Motor neuron (in vitro differentiated cells): ENCODE measurements at regions not wholly inside any gene's neighbourhood (a gene's known extent, or its start where the extent isn't known, plus 50 kb on each side); places are given as distances from the start of the nearest gene placed in this dataset.
"Not testable (repeated sequence)": the region's sequence is repeated elsewhere in the genome, so short reads cannot be mapped to it uniquely, and the experiment has no call there.

Experiments used
- ATAC-seq, 8 experiments: fragments of 200-7000 bp; cut with Tn5 transposase; replicated peaks in 6 of 8; 2 replicates each; pipeline ENCODE4 v1.8.0; 2021; ENCODE audit warnings: mild to moderate bottlenecking in 8 of 8, moderate library complexity in 8 of 8
- H3K27ac ChIP-seq, 2 donors: fragments of 250-450 bp; sonication (Bioruptor Pico); 2 replicates each; pipeline ENCODE4 v1.9.0; 2021; ENCODE audit warnings: antibody characterized with exemption in 2 of 2, mild to moderate bottlenecking in 2 of 2, moderate library complexity in 1 of 2
- H3K4me1 ChIP-seq, 2 donors: fragments of 250-450 bp; sonication (Bioruptor Pico); replicated peaks in 1 of 2; 2 replicates each; pipeline ENCODE4 v1.6.1; 2021; ENCODE audit warnings: antibody characterized with exemption in 2 of 2, mild to moderate bottlenecking in 2 of 2, moderate library complexity in 1 of 2
- H3K4me3 ChIP-seq, 5 donors: fragments of 250-450 bp; sonication (Bioruptor Pico); 2 replicates each; pipeline ENCODE4 v1.9.0; 2021; ENCODE audit warnings: antibody characterized with exemption in 5 of 5, mild to moderate bottlenecking in 5 of 5, moderate library complexity in 4 of 5
- WGBS, 10 experiments: fragments of 450-650 bp; shearing (Covaris generic); methylation state at CpG; one replicate each; pipeline ENCODE4 v1.0.0; 2022; 5-methylcytosine and 5-hydroxymethylcytosine counted together
- in situ Hi-C, 9 experiments: fragments of 400-800 bp; cut with MboI; loops; one replicate each; pipeline ENCODE4 v1.15.0; 2021; ENCODE audit warnings: low sequenced_read_pairs in 9 of 9, low pct_unique_long_range_greater_than_20kb in 2 of 9; ENCODE audit not compliant: unreplicated experiment in 9 of 9

GRCh38 chr3:80754969-80755368 lies 987.2 kb upstream of the ROBO1 start:
- Histone ChIP-seq H3K27ac (no peak overlapping the region), H3K4me3 (no peak overlapping the region), H3K4me1 (no peaks in the 10 kb centered on the region)
- peak in 5 of 8 experiments; percentile 30 to 75 (median 63) for ATAC-seq
- 10 to 92% (median 67%) methylated on average over 1 to 8 of the region's 8 CpGs; no CpG with 5 or more reads in 2 of the 10 experiments for WGBS, 10 experiments
- in situ Hi-C loops, result no loop called here

DNA sequence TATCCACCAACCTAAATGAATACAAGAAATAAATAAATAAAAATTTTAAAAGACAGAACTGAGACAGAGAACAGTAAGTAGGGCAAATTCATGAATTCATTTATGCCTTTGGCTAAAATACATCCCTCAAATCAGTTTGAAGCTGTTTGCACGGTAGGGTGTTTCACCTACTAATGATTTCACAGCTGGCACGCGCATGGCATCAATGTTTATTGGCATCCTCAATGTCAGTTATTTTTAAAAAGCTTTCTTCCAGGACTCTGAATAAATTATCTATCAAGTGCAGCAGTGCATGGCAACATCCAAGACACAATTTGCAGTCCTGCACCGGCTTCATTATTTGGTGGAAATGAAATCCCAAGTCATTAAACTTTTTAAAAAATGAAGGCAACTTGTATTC lies 985.2 kb upstream of the ROBO1 start:
- H3K4me3 ChIP-seq, result no peak overlapping the region

GRCh38 chr3:80750637-80751036 lies 982.8 kb upstream of the ROBO1 start:
- no peak overlapping the region for H3K4me3 ChIP-seq
- in situ Hi-C loops, result no loop called here
- 26 to 90% (median 65%) methylated on average over 2 to 4 of the region's 4 CpGs; no CpG with 5 or more reads in 4 of the 10 experiments for WGBS, 10 experiments
- H3K4me1 ChIP-seq, result no peaks in the 10 kb centered on the region
- H3K27ac ChIP-seq, result no peak overlapping the region
- no peak for ATAC-seq

More for the DNA sequence above, 985.2 kb upstream of the ROBO1 start:
- ATAC-seq, result no peak
- in situ Hi-C loops, result no loop called here
- WGBS, 10 experiments, result 20 to 72% (median 59%) methylated on average over 1 to 4 of the region's 4 CpGs
- no peaks in the 10 kb centered on the region for H3K4me1 ChIP-seq
- H3K27ac ChIP-seq, result no peak overlapping the region

DNA sequence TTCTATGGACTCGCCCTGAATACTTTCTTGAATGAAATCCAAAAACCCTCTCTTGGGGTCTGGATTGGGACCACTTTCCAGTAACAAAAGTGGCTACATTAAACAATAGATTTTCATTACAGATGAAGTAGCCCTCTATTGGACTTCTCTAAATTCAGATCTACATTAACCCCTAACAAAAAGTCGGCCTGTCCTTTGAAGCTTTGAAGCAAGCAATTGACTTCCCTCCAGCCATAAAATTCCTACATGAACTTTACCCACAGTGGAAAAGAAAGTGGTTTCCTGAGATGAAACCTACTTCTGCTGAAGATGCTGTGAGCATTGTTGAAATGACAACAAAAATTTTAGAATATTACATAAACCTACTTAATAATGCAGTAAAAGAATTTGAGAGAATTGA lies 967.1 kb upstream of the ROBO1 start:
- in situ Hi-C loops, result no loop called here
- peaks cover 0 to 5% of the 10 kb centered on the region in 2 donors for H3K4me1 ChIP-seq
- WGBS, 10 experiments, result 0 to 100% (median 66%) methylated on average over 1 to 2 of the region's 2 CpGs; no CpG with 5 or more reads in 2 of the 10 experiments
- no peak for ATAC-seq
- H3K4me3 ChIP-seq, result no peak overlapping the region
- no peak overlapping the region for H3K27ac ChIP-seq

DNA sequence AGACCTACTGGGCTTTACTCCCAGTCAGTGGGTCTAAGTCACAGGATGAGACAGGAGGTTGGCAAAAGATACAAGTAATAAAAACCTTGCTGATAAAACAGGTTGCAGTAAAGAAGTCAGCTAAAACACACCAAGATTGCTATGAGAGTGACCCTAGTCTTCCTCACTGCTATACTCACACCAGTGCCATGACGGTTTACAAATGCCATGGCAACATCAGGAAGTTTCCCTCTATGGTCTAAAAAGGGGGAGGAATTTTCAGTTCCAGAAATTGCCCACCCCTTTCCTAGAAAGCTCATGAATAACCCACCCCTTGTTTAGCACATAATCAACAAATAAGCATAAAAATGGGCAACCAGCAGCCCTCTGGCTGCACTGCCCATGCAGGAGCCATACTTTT lies 966.7 kb upstream of the ROBO1 start:
- H3K4me3 ChIP-seq, result no peak overlapping the region
- in situ Hi-C loops, result no loop called here
- peak in 1 of 8 experiments; percentile 32 for ATAC-seq
- no peak overlapping the region for H3K27ac ChIP-seq
- 17 to 71% (median 63%) methylated on average over 1 of the region's 1 CpG; no CpG with 5 or more reads in 6 of the 10 experiments for WGBS, 10 experiments
- H3K4me1 ChIP-seq, result peaks cover 0 to 5% of the 10 kb centered on the region in 2 donors

DNA sequence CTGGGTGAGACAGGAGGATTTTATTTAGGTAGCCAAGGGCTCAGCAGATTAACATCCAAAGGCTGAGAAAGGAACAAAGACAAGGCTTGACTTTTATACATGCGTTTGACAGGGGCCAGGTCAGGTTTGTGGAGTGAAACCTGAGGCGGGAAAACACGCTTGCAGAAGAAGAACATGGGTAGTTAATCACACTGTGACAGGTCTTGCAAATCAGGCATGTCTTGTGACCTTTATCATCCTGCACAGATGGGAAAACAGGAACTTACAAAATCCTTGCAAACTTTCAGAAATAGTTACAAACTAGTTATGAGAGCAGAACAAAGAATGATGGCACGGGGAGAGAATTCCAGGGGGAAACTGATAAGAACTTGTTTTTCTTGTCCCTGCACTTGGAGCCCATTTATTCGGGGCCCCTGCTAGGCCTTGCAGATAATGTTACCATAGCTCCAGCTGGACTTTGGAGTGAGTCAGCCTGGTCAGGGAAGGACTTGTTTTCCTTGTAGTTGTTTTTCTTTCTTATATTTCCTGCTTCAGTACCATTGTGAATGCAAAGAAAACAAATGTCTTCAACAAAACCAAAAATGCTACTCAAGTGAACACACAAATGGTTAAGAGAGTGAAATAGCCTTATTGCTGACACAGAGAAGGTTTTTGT lies 965.9 kb upstream of the ROBO1 start:
- H3K4me1 ChIP-seq, result peaks cover 0 to 5% of the 10 kb centered on the region in 2 donors
- in situ Hi-C loops, result no loop called here
- ATAC-seq, result no peak
- 0 to 94% (median 76%) methylated on average over 1 to 5 of the region's 5 CpGs; no CpG with 5 or more reads in 1 of the 10 experiments for WGBS, 10 experiments
- no peak overlapping the region for H3K4me3 ChIP-seq
- H3K27ac ChIP-seq, result no peak overlapping the region

- H3K27ac ChIP-seq, H3K4me1 ChIP-seq, ATAC-seq, in situ Hi-C loops, H3K4me3 ChIP-seq: not testable (repeated sequence)
- 0 to 100% (median 86%) methylated on average over 1 to 3 of the region's 3 CpGs; no CpG with 5 or more reads in 1 of the 10 experiments for WGBS, 10 experiments
These were observed 959.8 kb upstream of the ROBO1 start for GRCh38 chr3:80727561-80727960.

DNA sequence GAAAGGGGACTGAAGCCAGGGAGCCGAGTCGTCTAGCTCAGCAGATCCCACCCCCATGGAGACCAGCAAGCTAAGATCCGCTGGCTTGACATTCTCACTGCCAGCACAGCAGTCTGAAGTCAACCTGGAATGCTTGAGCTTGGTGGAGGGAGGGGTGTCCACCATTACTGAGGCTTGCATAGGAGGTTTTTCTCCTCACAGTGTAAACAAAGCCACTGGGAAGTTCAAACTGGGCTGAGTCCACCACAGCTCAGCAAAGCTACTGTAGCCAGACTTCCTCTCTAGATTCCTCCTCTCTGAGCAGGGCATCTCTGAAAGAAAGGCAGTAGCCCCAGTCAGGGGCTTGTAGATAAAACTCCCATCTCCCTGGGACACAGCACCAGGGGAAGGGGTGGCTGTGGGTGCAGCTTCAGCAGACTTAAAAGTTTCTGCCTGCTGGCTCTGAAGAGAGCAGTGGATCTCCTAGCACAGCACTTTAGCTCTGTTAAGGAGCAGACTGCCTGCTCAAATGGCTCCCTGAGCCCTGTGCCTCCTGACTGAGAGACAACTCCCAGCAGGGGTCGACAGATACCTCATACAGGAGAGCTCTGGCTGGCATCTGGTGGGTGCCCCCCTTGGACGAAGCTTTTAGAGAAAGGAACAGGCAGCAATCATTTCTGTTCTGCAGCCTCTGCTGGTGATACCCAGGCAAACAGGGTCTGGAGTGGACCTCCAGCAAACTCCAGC lies 942.0 kb upstream of the ROBO1 start:
- in situ Hi-C loops, ATAC-seq, H3K4me3 ChIP-seq, H3K4me1 ChIP-seq, H3K27ac ChIP-seq: not testable (repeated sequence)
- 0 to 100% (median 60%) methylated on average over 1 to 4 of the region's 5 CpGs; no CpG with 5 or more reads in 1 of the 10 experiments for WGBS, 10 experiments

- in situ Hi-C loops, result no loop called here
- no peak for ATAC-seq
- no peak overlapping the region for H3K27ac ChIP-seq
- H3K4me1 ChIP-seq, result no peaks in the 10 kb centered on the region
- WGBS, 10 experiments, result 20 to 88% methylated on average over 1 of the region's 1 CpG; no CpG with 5 or more reads in 8 of the 10 experiments
- H3K4me3 ChIP-seq, result no peak overlapping the region
These were observed 937.5 kb upstream of the ROBO1 start for GRCh38 chr3:80705290-80705689.

GRCh38 chr3:80701349-80701748 lies 933.6 kb upstream of the ROBO1 start:
- Histone ChIP-seq H3K4me3 (no peak overlapping the region), H3K27ac (no peak overlapping the region), H3K4me1 (no peaks in the 10 kb centered on the region)
- WGBS, 10 experiments, result 0 to 100% (median 88%) methylated on average over 1 of the region's 1 CpG
- in situ Hi-C loops, result no loop called here
- no peak for ATAC-seq

GRCh38 chr3:80697291-80697690 lies 929.5 kb upstream of the ROBO1 start:
- Histone ChIP-seq H3K4me3 (no peak overlapping the region), H3K27ac (no peak overlapping the region), H3K4me1 (no peaks in the 10 kb centered on the region)
- 25 to 100% (median 85%) methylated on average over 1 to 2 of the region's 2 CpGs for WGBS, 10 experiments
- in situ Hi-C loops, result loop anchor here in 5 of 9 experiments (10.0 to 25.0 kb wide), 2 partner anchors 1182 to 1185 kb away; no protein-coding TSS in a partner anchor
- ATAC-seq, result no peak

DNA sequence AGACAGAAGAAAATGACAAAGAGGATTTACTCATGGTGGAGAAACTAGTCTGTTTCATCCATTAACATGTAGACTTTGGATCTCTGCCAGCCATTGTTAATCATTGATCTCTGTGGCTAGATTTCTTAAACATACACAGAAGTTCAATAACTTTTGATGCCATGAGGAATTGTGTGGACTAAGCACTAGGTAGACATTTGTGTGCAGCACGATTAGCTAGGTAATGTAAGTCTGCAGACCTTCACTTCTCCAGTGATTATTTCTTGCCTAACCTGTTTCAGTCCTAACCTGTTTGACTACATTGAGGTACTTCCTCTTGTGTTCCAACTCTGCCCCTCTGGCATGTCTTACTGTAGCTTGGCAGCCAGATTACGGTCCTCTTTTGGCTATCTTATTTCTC lies 928.5 kb upstream of the ROBO1 start:
- WGBS, 10 experiments, result 6 to 87% (median 60%) methylated on average over 1 to 2 of the region's 2 CpGs; no CpG with 5 or more reads in 1 of the 10 experiments
- in situ Hi-C loops, result loop anchor here in 5 of 9 experiments (10.0 to 25.0 kb wide), 2 partner anchors 1181 to 1184 kb away; no protein-coding TSS in a partner anchor
- no peak overlapping the region for H3K4me3 ChIP-seq
- H3K4me1 ChIP-seq, result no peaks in the 10 kb centered on the region
- no peak overlapping the region for H3K27ac ChIP-seq
- ATAC-seq, result no peak

DNA sequence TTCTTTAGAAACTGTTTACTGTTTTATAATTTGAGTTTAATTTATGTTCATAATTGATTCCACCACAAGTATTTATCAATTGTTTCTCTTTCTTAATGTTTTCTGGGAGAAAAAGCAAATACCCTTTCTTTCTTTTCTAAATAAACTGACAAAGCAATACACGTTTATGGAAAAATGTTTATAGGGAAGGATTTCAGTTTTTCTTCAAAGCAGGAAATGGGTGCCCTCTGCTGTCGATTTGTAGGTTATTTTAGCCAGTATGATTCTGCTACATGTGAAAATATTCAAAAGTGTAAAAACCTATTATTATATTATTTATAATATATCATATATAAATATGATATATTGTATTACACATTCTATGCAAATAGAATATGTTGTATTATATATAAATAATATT lies 921.0 kb upstream of the ROBO1 start:
- H3K4me3 ChIP-seq, result no peak overlapping the region
- in situ Hi-C loops, result loop anchor here in 4 of 9 experiments (25.0 kb wide), 1 partner anchor 1177 kb away; no protein-coding TSS in a partner anchor
- ATAC-seq, result peak in 1 of 8 experiments; percentile 43
- WGBS, 10 experiments, result 0 to 11% (median 0%) methylated on average over 2 of the region's 2 CpGs; no CpG with 5 or more reads in 3 of the 10 experiments
- H3K4me1 ChIP-seq, result no peaks in the 10 kb centered on the region
- H3K27ac ChIP-seq, result no peak overlapping the region
